OCI-LY3 (cell line): ENCODE measurements at regions not wholly inside any gene's neighbourhood (a gene's known extent, or its start where the extent isn't known, plus 50 kb on each side); places are given as distances from the start of the nearest gene placed in this dataset.

Experiments
- H2AFZ ChIP-seq: fragments of 200-600, 300-600 bp; shearing (Covaris generic); 2 replicates; pipeline ENCODE4 v1.6.0; 2014; ENCODE audit warnings: antibody characterized with exemption, low read depth, low read length
- H3K27ac ChIP-seq: fragments of 200-600, 300-600 bp; sonication (generic); 2 replicates; pipeline ENCODE4 v1.5.1; 2014; ENCODE audit warnings: mild to moderate bottlenecking, low read length, moderate library complexity, mixed read lengths
- H3K27me3 ChIP-seq: fragments of 200-600, 300-600 bp; sonication (generic); 2 replicates; pipeline ENCODE4 v1.6.1; 2014; ENCODE audit warnings: low read depth, low read length, mixed read lengths
- H3K36me3 ChIP-seq: fragments of 200-600, 300-600 bp; sonication (generic); replicated peaks from 2 replicates; pipeline ENCODE3; 2014; ENCODE audit warnings: low read depth, low read length, mixed read lengths
- H3K4me1 ChIP-seq: fragments of 300-600, 200-600 bp; sonication (generic); 2 replicates; pipeline ENCODE4 v1.6.1; 2014; ENCODE audit warnings: low read length, mixed read lengths
- H3K4me2 ChIP-seq: fragments of 200-600, 300-600 bp; sonication (generic); 2 replicates; pipeline ENCODE4 v1.6.1; 2014; ENCODE audit warnings: low read length, mixed read lengths
- H3K4me3 ChIP-seq: fragments of 300-600, 200-600 bp; sonication (generic); 2 replicates; pipeline ENCODE4 v1.5.1; 2014; ENCODE audit warnings: antibody characterized with exemption, mild to moderate bottlenecking, low read length, moderate library complexity
- H3K79me2 ChIP-seq: fragments of 300-600, 200-600 bp; shearing (Covaris generic); 2 replicates; pipeline ENCODE4 v1.6.1; 2014; ENCODE audit warnings: mild to moderate bottlenecking, low read length, mixed read lengths
- H3K9ac ChIP-seq: fragments of 300-600, 200-600 bp; shearing (Covaris generic); 2 replicates; pipeline ENCODE4 v1.6.0; 2014; ENCODE audit warnings: mild to moderate bottlenecking, low read length, moderate library complexity
- H3K9me3 ChIP-seq: fragments of 200-600, 300-600 bp; shearing (Covaris generic); 2 replicates; pipeline ENCODE4 v1.6.1; 2014; ENCODE audit warnings: low read length, mixed read lengths; ENCODE audit not compliant: insufficient read depth
- H4K20me1 ChIP-seq: fragments of 200-600, 300-600 bp; sonication (generic); 2 replicates; pipeline ENCODE4 v1.6.1; 2016; ENCODE audit warnings: low read length, mixed read lengths; ENCODE audit not compliant: insufficient read depth
- CTCF ChIP-seq: fragments of 200-600, 300-600 bp; sonication (generic); IDR thresholded peaks from 2 replicates; pipeline ENCODE4 v1.5.1; 2014; ENCODE audit warnings: antibody characterized with exemption, low read length, low read depth
- EZH2phosphoT487 ChIP-seq: fragments of 200-600 bp; shearing (Covaris generic); IDR thresholded peaks from 2 replicates; pipeline ENCODE4 v1.6.1; 2018; ENCODE audit warnings: antibody characterized with exemption, mixed run types, low read depth

GRCh38 chr18:29960539-29960938, 1082.0 kb downstream of the DSC3 start:
- no peak overlapping the region for H3K27ac ChIP-seq
- no peaks in the 10 kb centered on the region for H3K36me3 ChIP-seq
- no peaks in the 10 kb centered on the region for H3K9me3 ChIP-seq
- H3K79me2 ChIP-seq = no peaks in the 10 kb centered on the region
- no peaks in the 10 kb centered on the region for H3K27me3 ChIP-seq
- TF ChIP-seq EZH2phosphoT487 (no peak), CTCF (no peak)
- no peak overlapping the region for H2AFZ ChIP-seq
- H3K9ac ChIP-seq = no peak overlapping the region
- H3K4me1 ChIP-seq = no peaks in the 10 kb centered on the region
- H3K4me3 ChIP-seq = no peak overlapping the region
- H4K20me1 ChIP-seq = no peaks in the 10 kb centered on the region
- H3K4me2 ChIP-seq = no peak overlapping the region

- H3K27ac ChIP-seq = no peak overlapping the region
- H2AFZ ChIP-seq = no peak overlapping the region
- H3K36me3 ChIP-seq = no peaks in the 10 kb centered on the region
- H3K4me2 ChIP-seq = no peak overlapping the region
- TF ChIP-seq EZH2phosphoT487 = no peak
- no peak for TF ChIP-seq CTCF
- no peak overlapping the region for H3K4me3 ChIP-seq
- H3K9ac ChIP-seq = no peak overlapping the region
- H3K4me1 ChIP-seq = no peaks in the 10 kb centered on the region
- H3K27me3 ChIP-seq = no peaks in the 10 kb centered on the region
- H4K20me1 ChIP-seq = no peaks in the 10 kb centered on the region
- H3K79me2 ChIP-seq = no peaks in the 10 kb centered on the region
- H3K9me3 ChIP-seq = no peaks in the 10 kb centered on the region
Observed at GRCh38 chr18:29930231-29930630, 1112.3 kb downstream of the DSC3 start.

GRCh38 chr18:29928081-29928480, 1114.5 kb downstream of the DSC3 start:
- Histone ChIP-seq H3K27me3 (no peaks in the 10 kb centered on the region), H3K79me2 (no peaks in the 10 kb centered on the region), H3K4me1 (no peaks in the 10 kb centered on the region), H3K9me3 (no peaks in the 10 kb centered on the region), H4K20me1 (no peaks in the 10 kb centered on the region), H3K4me2 (no peak overlapping the region), H3K27ac (no peak overlapping the region), H3K4me3 (no peak overlapping the region), H3K36me3 (no peaks in the 10 kb centered on the region), H2AFZ (no peak overlapping the region), H3K9ac (no peak overlapping the region)
- TF ChIP-seq CTCF = no peak
- no peak for TF ChIP-seq EZH2phosphoT487

- Histone ChIP-seq H3K9me3 (no peaks in the 10 kb centered on the region), H3K79me2 (no peaks in the 10 kb centered on the region), H3K9ac (no peak overlapping the region), H4K20me1 (no peaks in the 10 kb centered on the region), H3K4me1 (no peaks in the 10 kb centered on the region), H3K36me3 (no peaks in the 10 kb centered on the region), H2AFZ (no peak overlapping the region), H3K27ac (no peak overlapping the region), H3K4me2 (no peak overlapping the region), H3K4me3 (no peak overlapping the region), H3K27me3 (no peaks in the 10 kb centered on the region)
- TF ChIP-seq EZH2phosphoT487 = no peak
- no peak for TF ChIP-seq CTCF
Observed at GRCh38 chr18:29925566-29925965, 1117.0 kb downstream of the DSC3 start.
